Astrocyte of the spinal cord (primary cell): ENCODE measurements at regions not wholly inside any gene's neighbourhood (a gene's known extent, or its start where the extent isn't known, plus 50 kb on each side); places are given as distances from the start of the nearest gene placed in this dataset.

ENCODE experiments used
- DNase-seq: peaks from one replicate; pipeline ENCODE4 v3.0.0; 2011; ENCODE audit warnings: low read depth, low spot score
- H3K4me3 ChIP-seq: 2 replicates; pipeline ENCODE4 v1.5.1; 2011; ENCODE audit warnings: low read depth, mild to moderate bottlenecking, low read length, moderate library complexity
- CTCF ChIP-seq: IDR thresholded peaks from 2 replicates; pipeline ENCODE4 v1.5.1; 2012; ENCODE audit warnings: low read depth, mild to moderate bottlenecking, low read length, inconsistent platforms
- in situ Hi-C: cut with HindIII; loops from 2 replicates; pipeline ENCODE4 v1.10.0; 2017; ENCODE audit warnings: low sequenced_read_pairs

- no peak overlapping the region for H3K4me3 ChIP-seq
- in situ Hi-C loops = no loop called here
- DNase-seq = no peak
- no peak for TF ChIP-seq CTCF
Observed at GRCh38 chr5:171521679-171522078, 102.2 kb downstream of the FGF18 start.

DNA sequence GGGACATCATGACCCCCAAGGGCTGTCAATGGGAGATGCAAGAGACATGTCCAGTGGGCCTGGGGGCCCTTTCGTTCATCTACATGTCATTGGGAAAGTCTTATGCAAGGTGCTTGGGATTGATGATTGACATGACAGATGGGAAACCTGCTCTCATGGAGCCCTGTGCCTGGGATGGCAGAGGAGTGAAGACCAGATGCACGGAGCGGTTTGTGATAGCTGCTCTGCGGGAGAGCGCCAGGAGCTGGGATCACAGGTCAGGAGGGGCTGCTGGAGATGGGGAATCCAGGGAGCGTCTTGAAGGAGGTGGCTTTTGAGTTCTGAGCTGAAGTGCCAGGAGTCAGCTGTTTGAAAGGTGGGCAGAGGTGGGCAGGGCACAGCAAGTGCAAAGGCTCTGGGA, 104.3 kb downstream of the FGF18 start:
- H3K4me3 ChIP-seq = no peak overlapping the region
- in situ Hi-C loops = no loop called here
- DNase-seq = no peak
- TF ChIP-seq CTCF = no peak

- H3K4me3 ChIP-seq = no peak overlapping the region
- DNase-seq = no peak
- in situ Hi-C loops = no loop called here
- no peak for TF ChIP-seq CTCF
Observed at GRCh38 chr5:171524466-171524865, 105.0 kb downstream of the FGF18 start.

DNA sequence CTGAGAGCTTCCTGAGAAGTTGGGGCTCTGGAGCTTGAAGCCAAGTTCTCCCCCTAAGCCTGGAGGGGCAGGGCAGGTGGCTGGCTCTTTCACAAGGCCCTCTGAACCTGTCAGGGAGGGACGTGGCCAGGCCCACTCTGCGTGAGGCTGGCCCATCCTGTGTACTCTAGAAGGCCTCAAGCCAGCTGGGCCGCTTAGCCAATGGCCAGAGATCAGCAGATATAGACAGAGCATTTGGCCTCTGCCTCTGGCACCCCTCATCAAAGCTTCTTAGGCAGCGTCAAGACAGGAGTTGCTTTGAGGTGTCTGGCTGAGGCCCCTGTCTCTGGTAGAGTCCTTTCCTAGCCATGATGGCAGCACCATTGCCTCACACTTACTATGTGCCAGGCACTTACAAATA, 105.6 kb downstream of the FGF18 start:
- in situ Hi-C loops = no loop called here
- no peak for DNase-seq
- no peak for TF ChIP-seq CTCF
- H3K4me3 ChIP-seq = no peak overlapping the region

- no peak for TF ChIP-seq CTCF
- in situ Hi-C loops = no loop called here
- DNase-seq = no peak
- H3K4me3 ChIP-seq = no peak overlapping the region
Observed at GRCh38 chr5:171528036-171528435, 108.6 kb downstream of the FGF18 start.

- TF ChIP-seq CTCF = no peak
- DNase-seq = no peak
- no peak overlapping the region for H3K4me3 ChIP-seq
- in situ Hi-C loops = no loop called here
Observed at GRCh38 chr5:171528865-171529614, 109.6 kb downstream of the FGF18 start.

- no peak overlapping the region for H3K4me3 ChIP-seq
- DNase-seq = no peak
- no peak for TF ChIP-seq CTCF
- in situ Hi-C loops = no loop called here
Observed at GRCh38 chr5:171531638-171532037, 112.2 kb downstream of the FGF18 start.
